ENCODE measurements at regions not wholly inside any gene's neighbourhood (a gene's known extent, or its start where the extent isn't known, plus 50 kb on each side); places are given as distances from the start of the nearest gene placed in this dataset.

- TF ChIP-seq, protein P1, sequence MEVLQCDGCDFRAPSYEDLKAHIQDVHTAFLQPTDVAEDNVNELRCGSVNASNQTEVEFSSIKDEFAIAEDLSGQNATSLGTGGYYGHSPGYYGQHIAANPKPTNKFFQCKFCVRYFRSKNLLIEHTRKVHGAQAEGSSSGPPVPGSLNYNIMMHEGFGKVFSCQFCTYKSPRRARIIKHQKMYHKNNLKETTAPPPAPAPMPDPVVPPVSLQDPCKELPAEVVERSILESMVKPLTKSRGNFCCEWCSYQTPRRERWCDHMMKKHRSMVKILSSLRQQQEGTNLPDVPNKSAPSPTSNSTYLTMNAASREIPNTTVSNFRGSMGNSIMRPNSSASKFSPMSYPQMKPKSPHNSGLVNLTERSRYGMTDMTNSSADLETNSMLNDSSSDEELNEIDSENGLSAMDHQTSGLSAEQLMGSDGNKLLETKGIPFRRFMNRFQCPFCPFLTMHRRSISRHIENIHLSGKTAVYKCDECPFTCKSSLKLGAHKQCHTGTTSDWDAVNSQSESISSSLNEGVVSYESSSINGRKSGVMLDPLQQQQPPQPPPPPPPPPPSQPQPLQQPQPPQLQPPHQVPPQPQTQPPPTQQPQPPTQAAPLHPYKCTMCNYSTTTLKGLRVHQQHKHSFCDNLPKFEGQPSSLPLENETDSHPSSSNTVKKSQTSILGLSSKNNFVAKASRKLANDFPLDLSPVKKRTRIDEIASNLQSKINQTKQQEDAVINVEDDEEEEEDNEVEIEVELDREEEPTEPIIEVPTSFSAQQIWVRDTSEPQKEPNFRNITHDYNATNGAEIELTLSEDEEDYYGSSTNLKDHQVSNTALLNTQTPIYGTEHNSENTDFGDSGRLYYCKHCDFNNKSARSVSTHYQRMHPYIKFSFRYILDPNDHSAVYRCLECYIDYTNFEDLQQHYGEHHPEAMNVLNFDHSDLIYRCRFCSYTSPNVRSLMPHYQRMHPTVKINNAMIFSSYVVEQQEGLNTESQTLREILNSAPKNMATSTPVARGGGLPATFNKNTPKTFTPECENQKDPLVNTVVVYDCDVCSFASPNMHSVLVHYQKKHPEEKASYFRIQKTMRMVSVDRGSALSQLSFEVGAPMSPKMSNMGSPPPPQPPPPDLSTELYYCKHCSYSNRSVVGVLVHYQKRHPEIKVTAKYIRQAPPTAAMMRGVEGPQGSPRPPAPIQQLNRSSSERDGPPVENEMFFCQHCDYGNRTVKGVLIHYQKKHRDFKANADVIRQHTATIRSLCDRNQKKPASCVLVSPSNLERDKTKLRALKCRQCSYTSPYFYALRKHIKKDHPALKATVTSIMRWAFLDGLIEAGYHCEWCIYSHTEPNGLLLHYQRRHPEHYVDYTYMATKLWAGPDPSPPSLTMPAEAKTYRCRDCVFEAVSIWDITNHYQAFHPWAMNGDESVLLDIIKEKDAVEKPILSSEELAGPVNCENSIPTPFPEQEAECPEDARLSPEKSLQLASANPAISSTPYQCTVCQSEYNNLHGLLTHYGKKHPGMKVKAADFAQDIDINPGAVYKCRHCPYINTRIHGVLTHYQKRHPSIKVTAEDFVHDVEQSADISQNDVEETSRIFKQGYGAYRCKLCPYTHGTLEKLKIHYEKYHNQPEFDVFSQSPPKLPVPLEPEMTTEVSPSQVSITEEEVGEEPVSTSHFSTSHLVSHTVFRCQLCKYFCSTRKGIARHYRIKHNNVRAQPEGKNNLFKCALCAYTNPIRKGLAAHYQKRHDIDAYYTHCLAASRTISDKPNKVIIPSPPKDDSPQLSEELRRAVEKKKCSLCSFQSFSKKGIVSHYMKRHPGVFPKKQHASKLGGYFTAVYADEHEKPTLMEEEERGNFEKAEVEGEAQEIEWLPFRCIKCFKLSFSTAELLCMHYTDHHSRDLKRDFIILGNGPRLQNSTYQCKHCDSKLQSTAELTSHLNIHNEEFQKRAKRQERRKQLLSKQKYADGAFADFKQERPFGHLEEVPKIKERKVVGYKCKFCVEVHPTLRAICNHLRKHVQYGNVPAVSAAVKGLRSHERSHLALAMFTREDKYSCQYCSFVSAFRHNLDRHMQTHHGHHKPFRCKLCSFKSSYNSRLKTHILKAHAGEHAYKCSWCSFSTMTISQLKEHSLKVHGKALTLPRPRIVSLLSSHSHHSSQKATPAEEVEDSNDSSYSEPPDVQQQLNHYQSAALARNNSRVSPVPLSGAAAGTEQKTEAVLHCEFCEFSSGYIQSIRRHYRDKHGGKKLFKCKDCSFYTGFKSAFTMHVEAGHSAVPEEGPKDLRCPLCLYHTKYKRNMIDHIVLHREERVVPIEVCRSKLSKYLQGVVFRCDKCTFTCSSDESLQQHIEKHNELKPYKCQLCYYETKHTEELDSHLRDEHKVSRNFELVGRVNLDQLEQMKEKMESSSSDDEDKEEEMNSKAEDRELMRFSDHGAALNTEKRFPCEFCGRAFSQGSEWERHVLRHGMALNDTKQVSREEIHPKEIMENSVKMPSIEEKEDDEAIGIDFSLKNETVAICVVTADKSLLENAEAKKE (CRISPR knock-in tag; IDR thresholded peaks at IDR 0.05), result no peak
These were observed 859.5 kb downstream of the STIM2 start (continued) for GRCh38 chr4:27720010-27720766.

DNA sequence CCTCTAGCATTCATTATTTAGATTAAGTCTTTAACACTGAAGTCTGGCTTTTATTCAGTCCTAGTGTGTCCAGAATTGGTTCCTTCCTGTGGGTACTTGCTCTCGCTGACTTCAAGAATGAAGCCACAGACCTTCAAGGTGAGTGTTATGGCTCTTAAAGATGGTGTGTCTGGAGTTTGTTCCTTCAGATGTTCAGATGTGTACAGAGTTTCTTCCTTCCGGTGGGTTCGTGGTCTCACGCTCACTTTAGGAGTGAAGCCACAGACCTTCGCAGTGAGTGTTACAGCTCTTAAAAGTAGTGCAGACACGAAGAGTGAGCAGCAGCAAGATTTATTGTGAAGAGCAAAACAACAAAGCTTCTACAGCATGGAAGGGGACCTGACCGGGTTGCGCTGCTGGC, 860.6 kb downstream of the STIM2 start:
- Mint-ChIP-seq H3K4me1 (0 out of 3 replicates have a peak, but pooled peaks cover 5% of the 10 kb centered on the region), H3K9me3 (no peaks in the 10 kb centered on the region; the same call in 2 of the 3 replicates), H3K36me3 (ENCODE audit: low read depth) (no peaks in the 10 kb centered on the region), H3K27ac (no peak overlapping the region), H3K4me3 (no peak overlapping the region), H3K27me3 (ENCODE audit: insufficient read depth, low read depth, poor library complexity) (no peaks in the 10 kb centered on the region)
- Histone ChIP-seq H3K27me3 (ENCODE audit: insufficient read depth) (no peaks in the 10 kb centered on the region), H3K79me2 (replicated peaks; ENCODE audit: insufficient read depth) (no peaks in the 10 kb centered on the region), H3K36me3 (ENCODE audit: insufficient read depth) (no peaks in the 10 kb centered on the region), H3K4me2 (no peak overlapping the region), H3K9me2 (ENCODE audit: insufficient read depth) (0 out of 2 replicates have a peak, but pooled peaks cover 3% of the 10 kb centered on the region), H3K27ac (ENCODE audit: low read depth) (no peak overlapping the region), H2AFZ (no peak overlapping the region), H3F3A (replicated peaks; ENCODE audit: low read depth) (no peaks in the 10 kb centered on the region), H3K4me1 (ENCODE audit: insufficient read depth) (no peaks in the 10 kb centered on the region), H3K4me3 (no peak overlapping the region), H4K20me1 (replicated peaks; ENCODE audit: insufficient read depth) (no peaks in the 10 kb centered on the region)
- no peak for TF ChIP-seq POLR2AphosphoS5 (IDR thresholded peaks at IDR 0.05; ENCODE audit: low read depth)
- no peak for TF ChIP-seq EZH2phosphoT487 (IDR thresholded peaks at IDR 0.05; ENCODE audit: unreplicated experiment)
- no peak for TF ChIP-seq EZH2 (IDR thresholded peaks at IDR 0.05; ENCODE audit: low read depth, unreplicated experiment)
- no peak for TF ChIP-seq ETS1 (IDR thresholded peaks at IDR 0.05)
- no peak for TF ChIP-seq ZNF114 (CRISPR knock-in tag; IDR thresholded peaks at IDR 0.05)
- no peak for TF ChIP-seq JUNB (IDR thresholded peaks at IDR 0.05; ENCODE audit: unreplicated experiment)
- no peak for TF ChIP-seq ZNF331 (CRISPR knock-in tag; IDR thresholded peaks at IDR 0.05; ENCODE audit: low read depth)
- TF ChIP-seq, protein P2, sequence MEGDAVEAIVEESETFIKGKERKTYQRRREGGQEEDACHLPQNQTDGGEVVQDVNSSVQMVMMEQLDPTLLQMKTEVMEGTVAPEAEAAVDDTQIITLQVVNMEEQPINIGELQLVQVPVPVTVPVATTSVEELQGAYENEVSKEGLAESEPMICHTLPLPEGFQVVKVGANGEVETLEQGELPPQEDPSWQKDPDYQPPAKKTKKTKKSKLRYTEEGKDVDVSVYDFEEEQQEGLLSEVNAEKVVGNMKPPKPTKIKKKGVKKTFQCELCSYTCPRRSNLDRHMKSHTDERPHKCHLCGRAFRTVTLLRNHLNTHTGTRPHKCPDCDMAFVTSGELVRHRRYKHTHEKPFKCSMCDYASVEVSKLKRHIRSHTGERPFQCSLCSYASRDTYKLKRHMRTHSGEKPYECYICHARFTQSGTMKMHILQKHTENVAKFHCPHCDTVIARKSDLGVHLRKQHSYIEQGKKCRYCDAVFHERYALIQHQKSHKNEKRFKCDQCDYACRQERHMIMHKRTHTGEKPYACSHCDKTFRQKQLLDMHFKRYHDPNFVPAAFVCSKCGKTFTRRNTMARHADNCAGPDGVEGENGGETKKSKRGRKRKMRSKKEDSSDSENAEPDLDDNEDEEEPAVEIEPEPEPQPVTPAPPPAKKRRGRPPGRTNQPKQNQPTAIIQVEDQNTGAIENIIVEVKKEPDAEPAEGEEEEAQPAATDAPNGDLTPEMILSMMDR (conservative IDR thresholded peaks at IDR 0.05; ENCODE audit: low read depth in 2 of 2), result no peak
- TF ChIP-seq CREB1 (CRISPR knock-in tag; IDR thresholded peaks at IDR 0.05; ENCODE audit: low read depth), result no peak
- no peak for TF ChIP-seq REST (IDR thresholded peaks at IDR 0.05; ENCODE audit: unreplicated experiment)
- TF ChIP-seq NANOG (IDR thresholded peaks at IDR 0.05; ENCODE audit: borderline replicate concordance), result no peak
- DNase-seq (ENCODE audit: low spot score) (no peak), ATAC-seq (no peak)
